Lung (tissue), 11 donors: ENCODE measurements at regions not wholly inside any gene's neighbourhood (a gene's known extent, or its start where the extent isn't known, plus 50 kb on each side); places are given as distances from the start of the nearest gene placed in this dataset.

Experiments
- ATAC-seq: fragments of 200-7000 bp; cut with Tn5 transposase; one replicate; pipeline ENCODE4 v1.9.1; 2020; ENCODE audit warnings: moderate number of reproducible peaks; ENCODE audit not compliant: insufficient read depth, low FRiP score
- DNase-seq, 3 donors: peaks; one replicate each; pipeline ENCODE4 v3.0.0-alpha.2; 2013 to 2017
- H3K27ac ChIP-seq, 2 donors: one replicate each; pipeline ENCODE4 v1.5.1; 2013; ENCODE audit warnings: mild to moderate bottlenecking in 2 of 2, moderate library complexity in 2 of 2, control low read depth in 1 of 2, inconsistent platforms in 1 of 2, low read depth in 1 of 2, low read length in 1 of 2
- H3K27me3 ChIP-seq, 3 donors: one replicate each; pipeline ENCODE4 v1.5.1; 2013; ENCODE audit warnings: low read length in 2 of 3; ENCODE audit not compliant: control insufficient read depth in 3 of 3, insufficient read depth in 3 of 3
- H3K36me3 ChIP-seq, 4 donors: one replicate each; pipeline ENCODE4 v1.5.1; 2013; ENCODE audit warnings: low read length in 4 of 4, mild to moderate bottlenecking in 1 of 4, moderate library complexity in 1 of 4; ENCODE audit not compliant: control insufficient read depth in 4 of 4, insufficient read depth in 4 of 4
- H3K4me1 ChIP-seq, 5 donors: one replicate each; pipeline ENCODE4 v1.5.1; 2013; ENCODE audit warnings: low read length in 5 of 5, mild to moderate bottlenecking in 2 of 5, moderate library complexity in 1 of 5; ENCODE audit not compliant: control insufficient read depth in 5 of 5, insufficient read depth in 5 of 5
- H3K4me3 ChIP-seq: one replicate; pipeline ENCODE4 v1.5.1; 2013; ENCODE audit warnings: mild to moderate bottlenecking, control low read depth, moderate library complexity
- H3K9ac ChIP-seq, 2 donors: one replicate each; pipeline ENCODE4 v1.5.1; 2013; ENCODE audit warnings: low read length in 2 of 2, control low read depth in 1 of 2; ENCODE audit not compliant: insufficient read depth in 1 of 2
- H3K9me3 ChIP-seq, 4 donors: one replicate each; pipeline ENCODE4 v1.5.1; 2013; ENCODE audit warnings: low read length in 3 of 4, mild to moderate bottlenecking in 1 of 4, moderate library complexity in 1 of 4; ENCODE audit not compliant: control insufficient read depth in 4 of 4, insufficient read depth in 3 of 4
- WGBS, 2 donors: extraction: QIAGEN DNeasy Blood & Tissue Kit; methylation state at CpG; one replicate each; pipeline ENCODE4 v1.1.7; 2013; 5-methylcytosine and 5-hydroxymethylcytosine counted together
- TF ChIP-seq, protein P1 (sequence below): IDR thresholded peaks from 2 replicates; pipeline ENCODE4 v1.5.1; 2012; ENCODE audit warnings: mild to moderate bottlenecking; ENCODE audit errors: control extremely low read depth, extremely low read depth
- donor health status: control.
- donor health status: control.
- donor health status: Bipolar disorder and iron deficiency.
- donor health status: healthy.
- donor health status: DM: yes; HTN: yes; CAD: no.

DNA sequence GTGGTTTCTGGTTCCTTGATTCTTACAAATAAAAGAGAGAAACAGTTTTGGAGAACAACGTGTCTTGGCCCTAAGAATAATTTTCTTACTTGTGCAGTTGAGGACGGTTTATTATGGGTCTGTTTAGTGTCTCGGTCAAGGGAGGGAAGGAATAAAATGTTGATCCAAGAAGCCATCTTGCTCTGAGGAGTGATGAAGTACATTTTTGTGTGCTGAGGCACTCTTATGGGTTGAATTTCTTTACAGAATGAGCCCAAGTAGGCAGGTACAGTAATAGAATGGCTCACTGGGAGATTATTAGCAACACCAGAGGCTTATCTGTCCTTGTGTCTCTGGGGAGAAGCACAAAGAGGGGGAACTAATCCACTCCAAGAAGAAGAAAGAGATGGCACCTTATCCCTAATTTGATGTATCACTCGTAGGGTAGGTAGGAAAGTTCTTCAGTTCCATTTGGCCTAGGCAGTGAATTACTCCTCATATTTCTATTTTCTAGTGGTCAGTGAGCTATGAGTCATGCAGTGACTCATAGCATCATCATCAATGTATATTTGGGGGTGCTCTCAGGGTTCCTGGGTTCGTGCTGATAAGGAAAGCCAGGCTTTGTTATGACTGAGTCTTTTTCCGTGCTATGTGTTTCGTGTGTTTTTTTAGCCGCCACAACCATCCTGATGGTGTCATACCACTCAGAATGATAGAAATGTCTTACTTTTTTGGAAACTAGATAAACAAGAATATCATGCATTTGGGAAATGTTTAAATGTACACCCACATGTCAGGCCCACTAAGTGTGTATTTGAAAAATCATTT lies 250.1 kb upstream of the CTAGE1 start:
- Histone ChIP-seq H3K9me3 (peaks cover 0 to 4% (median 1%) of the 10 kb centered on the region in 4 donors), H3K4me3 (no peak overlapping the region), H3K27ac (no peak overlapping the region), H3K36me3 (no peaks in the 10 kb centered on the region), H3K9ac (no peak overlapping the region), H3K27me3 (no peaks in the 10 kb centered on the region), H3K4me1 (peaks cover 0 to 5% (median 2%) of the 10 kb centered on the region in 5 donors)
- ATAC-seq = no peak
- TF ChIP-seq, protein P1, sequence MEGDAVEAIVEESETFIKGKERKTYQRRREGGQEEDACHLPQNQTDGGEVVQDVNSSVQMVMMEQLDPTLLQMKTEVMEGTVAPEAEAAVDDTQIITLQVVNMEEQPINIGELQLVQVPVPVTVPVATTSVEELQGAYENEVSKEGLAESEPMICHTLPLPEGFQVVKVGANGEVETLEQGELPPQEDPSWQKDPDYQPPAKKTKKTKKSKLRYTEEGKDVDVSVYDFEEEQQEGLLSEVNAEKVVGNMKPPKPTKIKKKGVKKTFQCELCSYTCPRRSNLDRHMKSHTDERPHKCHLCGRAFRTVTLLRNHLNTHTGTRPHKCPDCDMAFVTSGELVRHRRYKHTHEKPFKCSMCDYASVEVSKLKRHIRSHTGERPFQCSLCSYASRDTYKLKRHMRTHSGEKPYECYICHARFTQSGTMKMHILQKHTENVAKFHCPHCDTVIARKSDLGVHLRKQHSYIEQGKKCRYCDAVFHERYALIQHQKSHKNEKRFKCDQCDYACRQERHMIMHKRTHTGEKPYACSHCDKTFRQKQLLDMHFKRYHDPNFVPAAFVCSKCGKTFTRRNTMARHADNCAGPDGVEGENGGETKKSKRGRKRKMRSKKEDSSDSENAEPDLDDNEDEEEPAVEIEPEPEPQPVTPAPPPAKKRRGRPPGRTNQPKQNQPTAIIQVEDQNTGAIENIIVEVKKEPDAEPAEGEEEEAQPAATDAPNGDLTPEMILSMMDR = no peak
- 75 to 85% methylated on average over 8 of the region's 8 CpGs for WGBS, 2 donors
- no peak for DNase-seq

DNA sequence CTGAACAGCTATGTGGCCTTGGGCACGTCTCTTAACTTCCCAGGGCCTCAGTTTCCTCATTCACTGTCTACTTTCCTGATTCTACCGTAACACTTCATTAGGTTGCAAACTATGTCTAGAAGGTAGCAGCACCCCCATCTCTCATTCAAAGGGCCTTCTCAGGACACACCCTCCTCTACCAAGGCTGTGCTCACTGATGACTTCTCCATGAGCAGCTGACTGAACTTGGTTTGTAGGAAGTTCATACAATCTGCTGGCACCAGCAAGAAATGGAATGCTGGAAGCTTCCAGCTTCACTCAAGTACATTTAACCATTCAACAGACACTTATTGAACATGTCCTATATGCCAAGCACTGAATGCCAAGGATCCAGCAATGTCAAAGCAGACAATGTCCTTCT lies 250.8 kb upstream of the CTAGE1 start:
- Histone ChIP-seq H3K4me3 (no peak overlapping the region), H3K9ac (no peak overlapping the region), H3K9me3 (peaks cover 0 to 2% (median under 1%) of the 10 kb centered on the region in 4 donors), H3K27ac (no peak overlapping the region), H3K4me1 (peaks cover 0 to 5% (median 2%) of the 10 kb centered on the region in 5 donors), H3K27me3 (no peaks in the 10 kb centered on the region), H3K36me3 (no peaks in the 10 kb centered on the region)
- TF ChIP-seq, protein P1 = no peak
- WGBS, 2 donors = 81 to 85% methylated on average over 2 of the region's 2 CpGs
- DNase-seq = no peak
- ATAC-seq = no peak

DNA sequence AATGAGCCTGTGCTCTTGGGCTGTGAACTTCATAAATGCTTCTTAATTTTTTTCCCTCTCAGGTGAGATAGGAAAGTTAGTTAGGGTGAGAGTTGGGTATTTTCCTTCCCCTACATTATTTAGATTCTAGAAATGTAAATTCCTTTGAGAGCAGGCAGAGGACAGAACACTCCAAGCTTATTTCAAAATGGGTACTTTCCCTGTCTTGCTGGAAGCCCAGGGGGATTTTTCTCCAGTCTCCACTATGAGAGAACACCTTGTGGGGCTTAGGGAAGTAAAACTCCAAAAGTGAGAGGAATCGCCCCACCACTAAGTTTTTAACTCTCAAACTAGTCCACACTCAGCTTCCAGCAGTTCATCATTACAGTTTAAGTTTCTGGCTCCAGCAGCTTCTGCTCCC lies 253.2 kb upstream of the CTAGE1 start:
- no peak overlapping the region for H3K9ac ChIP-seq
- ATAC-seq = no peak
- peaks cover 0 to 5% (median 2%) of the 10 kb centered on the region in 5 donors for H3K4me1 ChIP-seq
- H3K27ac ChIP-seq = no peak overlapping the region
- DNase-seq = no peak
- no peaks in the 10 kb centered on the region for H3K27me3 ChIP-seq
- H3K36me3 ChIP-seq = no peaks in the 10 kb centered on the region
- 42 to 75% methylated on average over 1 of the region's 1 CpG for WGBS, 2 donors
- TF ChIP-seq, protein P1 = no peak
- peaks cover 0 to 4% (median 1%) of the 10 kb centered on the region in 4 donors for H3K9me3 ChIP-seq
- H3K4me3 ChIP-seq = no peak overlapping the region
